ENCODE measurements at regions not wholly inside any gene's neighbourhood (a gene's known extent, or its start where the extent isn't known, plus 50 kb on each side); places are given as distances from the start of the nearest gene placed in this dataset.

- intact Hi-C loops (cut with DNase I), result no loop called here
- peak; percentile 46 for DNase-seq (ENCODE audit: low spot score)
Measured at GRCh38 chr11:134761386-134761785, 349.3 kb upstream of the B3GAT1 start.

DNA sequence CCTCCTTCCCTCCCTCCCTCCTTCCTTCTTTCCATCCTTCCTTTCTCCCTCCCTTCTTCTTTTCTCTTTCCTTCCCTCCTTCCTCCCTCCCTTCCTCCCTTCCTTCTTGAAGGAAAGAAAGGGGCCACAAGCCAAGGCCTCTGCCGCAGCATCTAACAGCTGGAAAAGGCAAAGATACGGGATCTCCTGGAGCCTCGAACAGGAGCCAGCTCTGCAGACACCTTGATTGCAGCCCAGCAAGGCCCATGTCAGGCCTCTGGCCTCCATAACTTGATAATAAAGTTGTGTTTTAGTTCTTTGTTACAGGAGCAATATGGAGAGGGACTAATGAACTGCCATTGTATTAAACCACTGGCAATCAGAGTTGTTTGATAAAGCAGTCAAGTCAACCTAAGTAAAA lies 348.9 kb upstream of the B3GAT1 start:
- intact Hi-C loops (cut with DNase I), result no loop called here
- DNase-seq (ENCODE audit: low spot score), result peak; percentile 55

GRCh38 chr11:134760299-134760698 lies 348.3 kb upstream of the B3GAT1 start:
- intact Hi-C loops (cut with DNase I), result no loop called here

DNA sequence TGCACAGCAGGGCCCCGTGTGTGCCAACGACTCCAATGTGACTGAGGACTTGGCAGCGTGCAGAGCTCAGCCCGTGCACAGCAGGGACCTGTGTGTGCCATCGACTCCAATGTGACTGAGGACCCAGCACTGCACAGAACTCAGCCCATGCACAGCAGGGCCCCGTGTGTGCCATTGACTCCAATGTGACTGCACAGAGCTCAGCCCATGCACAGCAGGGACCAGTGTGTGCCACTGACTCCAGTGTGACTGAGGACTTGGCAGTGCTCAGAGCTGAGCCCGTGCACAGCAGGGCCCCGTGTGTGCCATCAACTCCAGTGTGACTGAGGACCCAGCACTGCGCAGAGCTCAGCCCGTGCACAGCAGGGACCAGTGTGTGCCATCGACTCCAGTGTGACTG lies 347.8 kb upstream of the B3GAT1 start:
- DNase-seq (ENCODE audit: low spot score), result no peak

More at GRCh38 chr11:134760299-134760698, 348.3 kb upstream of the B3GAT1 start:
- no peak for DNase-seq (ENCODE audit: low spot score)

DNA sequence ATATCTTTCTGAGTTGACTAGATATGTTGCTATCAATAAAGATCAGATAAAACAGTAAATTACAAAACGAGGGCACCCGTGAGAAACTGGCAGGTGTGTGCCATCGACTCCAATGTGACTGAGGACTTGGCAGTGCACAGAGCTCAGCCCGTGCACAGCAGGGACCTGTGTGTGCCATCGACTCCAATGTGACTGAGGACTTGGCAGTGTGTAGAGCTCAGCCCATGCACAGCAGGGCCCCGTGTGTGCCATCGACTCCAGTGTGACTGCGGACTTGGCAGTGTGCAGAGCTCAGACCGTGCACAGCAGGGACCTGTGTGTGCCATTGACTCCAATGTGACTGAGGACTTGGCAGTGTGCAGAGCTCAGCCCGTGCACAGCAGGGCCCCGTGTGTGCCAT lies 347.2 kb upstream of the B3GAT1 start:
- DNase-seq (ENCODE audit: low spot score), result no peak
- intact Hi-C loops (cut with DNase I), result no loop called here

More for the DNA sequence above, 347.8 kb upstream of the B3GAT1 start:
- intact Hi-C loops (cut with DNase I), result no loop called here

DNA sequence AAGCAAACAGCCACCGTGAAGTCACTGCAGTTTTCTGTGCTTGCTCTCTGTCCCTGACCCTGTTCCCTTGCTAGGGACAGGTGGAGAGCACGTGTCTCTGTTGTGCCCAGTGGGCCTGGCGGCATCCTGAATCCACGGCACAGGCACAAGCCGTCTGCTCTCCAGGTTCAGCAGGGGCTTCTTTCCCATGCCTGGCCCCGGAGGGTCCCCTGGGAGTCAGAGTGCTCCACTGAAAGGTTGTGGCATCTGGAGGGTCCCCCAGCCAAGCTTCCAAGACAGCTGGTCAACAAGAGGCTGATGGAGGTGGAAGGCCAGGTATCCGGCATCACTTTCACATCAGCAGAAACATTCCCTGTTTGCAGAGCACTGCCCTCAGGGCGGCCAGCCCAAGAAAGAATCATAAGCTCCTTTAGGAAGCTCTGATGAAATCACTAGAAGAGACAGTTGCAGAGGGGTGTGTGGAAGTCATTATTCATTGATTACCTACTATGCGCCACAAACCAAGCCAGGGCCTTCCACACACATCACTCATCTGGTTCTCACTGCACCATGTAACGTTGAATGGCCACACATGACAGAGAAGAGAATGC lies 346.4 kb upstream of the B3GAT1 start:
- peak; percentile 29 for DNase-seq (ENCODE audit: low spot score)
- intact Hi-C loops (cut with DNase I), result no loop called here

GRCh38 chr11:134757633-134758032 lies 345.6 kb upstream of the B3GAT1 start:
- DNase-seq (ENCODE audit: low spot score), result no peak
- intact Hi-C loops (cut with DNase I), result no loop called here

- DNase-seq (ENCODE audit: low spot score), result no peak
Measured at GRCh38 chr11:134756811-134757540, 344.9 kb upstream of the B3GAT1 start.

GRCh38 chr11:134755535-134755934 lies 343.5 kb upstream of the B3GAT1 start:
- DNase-seq (ENCODE audit: low spot score), result no peak
- intact Hi-C loops (cut with DNase I), result no loop called here

More at GRCh38 chr11:134756811-134757540, 344.9 kb upstream of the B3GAT1 start:
- intact Hi-C loops (cut with DNase I), result no loop called here

DNA sequence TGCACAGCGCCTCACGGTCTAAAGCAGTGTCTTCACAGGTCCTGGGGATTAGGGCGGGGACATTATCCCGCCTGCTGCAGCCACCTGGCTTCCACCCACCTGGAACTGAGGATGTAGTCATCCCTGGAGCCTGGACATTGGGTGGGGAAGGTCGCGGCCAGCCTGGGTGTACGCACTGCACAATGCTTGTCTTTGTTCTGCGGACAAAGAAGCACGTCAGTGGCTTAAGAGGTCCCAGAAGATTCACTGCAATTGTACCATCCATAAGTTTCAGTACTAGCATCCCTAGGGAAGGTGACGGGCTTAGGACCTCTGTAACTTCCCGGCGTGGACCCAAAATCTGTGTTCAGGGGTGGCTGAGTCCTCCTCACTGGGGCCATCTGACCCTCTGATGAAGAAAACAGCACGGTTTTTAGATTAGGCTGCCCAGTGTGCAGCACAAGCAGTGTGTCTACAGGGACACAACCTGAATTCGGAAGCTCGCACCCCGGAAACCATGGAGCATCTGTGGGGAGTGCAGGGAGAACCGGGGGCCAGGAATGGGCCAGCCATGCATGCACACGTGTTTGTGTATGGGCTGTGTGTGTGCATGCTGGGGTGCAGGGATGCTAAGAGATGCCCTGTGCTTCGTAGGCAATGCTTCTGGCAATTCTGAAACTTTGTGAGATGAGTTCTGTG lies 342.6 kb upstream of the B3GAT1 start:
- intact Hi-C loops (cut with DNase I), result no loop called here
- no peak for DNase-seq (ENCODE audit: low spot score)

- DNase-seq (ENCODE audit: low spot score), result no peak
- intact Hi-C loops (cut with DNase I), result no loop called here
Measured at GRCh38 chr11:134753771-134754520, 341.9 kb upstream of the B3GAT1 start.

DNA sequence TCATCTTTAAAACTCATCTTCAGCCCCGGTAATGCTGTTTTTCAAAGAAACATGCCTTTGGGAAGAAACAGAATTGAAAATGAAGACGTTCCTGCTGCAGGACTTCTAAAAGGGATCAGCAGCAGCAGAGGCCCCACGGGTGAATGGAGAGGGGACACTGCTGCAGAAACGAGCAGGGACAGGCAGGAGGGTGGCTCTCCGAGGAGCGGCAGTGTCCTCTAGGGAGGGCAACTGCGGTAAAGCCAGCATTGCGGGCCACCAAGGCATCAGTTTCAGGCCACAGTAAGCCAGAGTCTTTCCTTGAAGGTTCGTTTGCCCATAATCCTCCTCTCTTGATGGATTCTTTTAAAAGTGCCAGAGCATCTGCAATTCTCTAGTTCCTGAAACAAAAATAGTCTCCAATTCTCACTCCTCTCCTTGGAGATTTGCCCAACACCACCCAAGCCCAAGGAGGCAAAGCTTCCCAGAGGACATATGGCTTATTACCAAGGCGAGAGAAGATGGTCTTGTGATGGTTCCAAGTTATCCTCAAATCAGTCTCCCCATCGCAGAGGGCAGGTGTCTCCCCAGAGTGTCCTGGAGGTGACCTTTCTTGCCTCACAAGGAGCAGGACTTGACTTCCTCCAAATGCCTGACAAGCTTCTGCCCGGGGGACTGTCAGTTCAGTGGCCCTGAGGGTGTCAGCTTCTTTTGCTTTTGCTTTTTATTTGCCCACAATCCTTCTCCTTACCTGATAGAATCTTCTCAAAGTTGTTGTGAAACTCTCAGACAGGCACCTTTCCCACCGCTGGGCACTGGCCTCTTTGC lies 341.1 kb upstream of the B3GAT1 start:
- intact Hi-C loops (cut with DNase I), result no loop called here
- no peak for DNase-seq (ENCODE audit: low spot score)

DNA sequence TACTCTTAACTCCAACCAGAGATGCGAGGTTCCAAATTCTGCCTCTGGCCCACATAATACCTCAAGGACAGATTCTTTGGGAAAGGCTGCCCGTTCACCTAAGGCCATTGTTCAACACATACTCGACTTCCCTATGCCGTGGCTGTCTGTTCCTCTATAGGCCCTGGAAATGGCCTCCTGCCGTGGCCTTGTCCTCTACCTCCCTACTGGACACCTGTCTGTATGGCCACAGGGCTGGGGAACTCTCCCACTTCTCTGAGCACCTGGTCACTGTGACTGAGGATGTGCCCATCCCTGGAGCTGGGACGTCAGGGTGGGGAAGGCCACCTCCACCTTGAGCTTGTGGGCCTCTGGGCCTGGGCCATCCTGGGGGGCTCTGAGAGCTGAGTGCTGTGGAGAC lies 340.5 kb upstream of the B3GAT1 start:
- intact Hi-C loops (cut with DNase I), result no loop called here
- no peak for DNase-seq (ENCODE audit: low spot score)

- no peak for DNase-seq (ENCODE audit: low spot score)
Measured at GRCh38 chr11:134751766-134752165, 339.7 kb upstream of the B3GAT1 start.

DNA sequence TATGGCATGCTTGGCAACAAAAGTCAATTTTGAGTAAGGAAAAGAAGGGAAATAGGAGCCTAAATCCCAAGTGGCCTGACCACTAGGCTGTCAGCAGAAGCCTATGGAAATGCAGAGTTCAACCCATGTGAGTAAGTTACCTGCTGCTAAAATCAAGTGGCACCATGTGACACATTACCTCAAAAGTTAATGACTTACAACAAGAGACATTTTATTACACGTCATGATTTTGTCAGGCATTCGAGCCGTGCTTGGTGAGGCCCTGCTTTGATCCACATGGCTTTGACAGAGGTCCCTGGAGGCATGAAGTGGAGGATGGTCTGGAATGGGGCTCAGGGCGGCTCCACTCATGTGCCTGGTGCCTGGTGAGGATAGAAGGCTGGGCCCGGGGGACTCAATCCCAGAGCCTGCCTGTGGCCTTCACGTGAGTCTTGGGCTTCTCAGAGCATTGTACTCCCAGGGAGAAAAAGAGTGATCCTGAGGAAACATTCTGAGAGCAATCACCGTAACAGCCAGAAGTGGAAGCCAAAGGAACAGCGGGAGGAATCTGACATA lies 339.1 kb upstream of the B3GAT1 start:
- peak; percentile 43 for DNase-seq (ENCODE audit: low spot score)
- intact Hi-C loops (cut with DNase I), result no loop called here

More at GRCh38 chr11:134751766-134752165, 339.7 kb upstream of the B3GAT1 start:
- intact Hi-C loops (cut with DNase I), result no loop called here

GRCh38 chr11:134750619-134751018 lies 338.6 kb upstream of the B3GAT1 start:
- DNase-seq (ENCODE audit: low spot score), result no peak
- intact Hi-C loops (cut with DNase I), result no loop called here

DNA sequence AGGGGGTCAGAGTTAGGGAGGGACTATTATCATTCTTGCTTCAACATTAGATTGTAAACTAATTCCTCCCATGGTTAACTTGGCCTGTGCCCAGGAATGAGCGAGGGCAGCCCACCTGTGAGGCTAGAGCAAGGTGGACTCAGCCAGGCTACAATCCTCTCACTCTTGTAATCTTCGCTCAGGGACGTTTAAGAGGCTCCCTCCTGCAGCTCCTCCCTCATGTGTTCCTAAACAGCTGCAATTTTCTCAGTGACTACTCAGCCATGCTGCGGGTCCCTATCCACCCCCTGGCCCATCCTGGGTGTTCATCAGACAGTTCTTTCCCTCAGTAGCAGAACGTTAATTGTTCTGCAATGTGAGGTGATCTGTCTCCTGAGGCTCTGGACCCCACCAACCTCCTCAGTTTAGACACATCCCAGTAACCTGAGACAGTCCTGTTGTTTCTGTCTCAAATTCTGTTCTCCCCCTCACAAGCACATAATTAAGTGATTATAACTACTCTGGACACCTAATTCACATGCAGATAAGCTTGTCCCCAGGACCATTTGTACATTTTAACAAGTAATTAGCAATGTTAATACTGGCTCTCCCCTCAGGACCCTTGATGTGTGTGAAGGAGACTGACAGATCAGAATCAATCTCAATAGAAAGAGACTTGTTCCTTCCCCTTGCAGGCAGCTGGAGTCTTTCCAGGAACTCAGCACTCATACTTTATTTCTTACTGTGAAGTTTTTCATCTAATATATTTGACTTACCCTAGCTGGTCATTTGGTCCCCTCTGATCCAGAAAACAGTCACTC lies 337.2 kb upstream of the B3GAT1 start:
- intact Hi-C loops (cut with DNase I), result no loop called here

DNA sequence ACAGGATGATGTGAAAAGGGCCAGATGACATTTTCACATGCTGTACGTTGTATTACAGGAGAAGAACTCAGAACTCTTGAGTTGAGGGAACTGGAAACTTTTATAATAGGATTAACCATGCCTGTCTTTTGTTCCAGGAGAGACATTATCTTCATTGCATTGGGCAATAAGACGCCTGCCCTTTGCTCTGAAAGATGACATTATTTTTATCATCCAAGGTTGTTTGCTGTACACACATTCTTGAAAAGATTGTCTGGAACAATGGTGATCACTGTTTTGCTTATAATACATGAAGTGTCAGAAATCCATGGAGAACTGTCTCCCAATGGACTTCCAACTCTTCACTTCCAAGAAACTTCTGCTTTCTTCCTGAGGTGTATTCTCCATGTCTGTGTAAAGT lies 334.6 kb upstream of the B3GAT1 start:
- intact Hi-C loops (cut with DNase I), result no loop called here
- no peak for DNase-seq (ENCODE audit: low spot score)

More for the DNA sequence above, 337.2 kb upstream of the B3GAT1 start:
- peak; percentile 47 for DNase-seq (ENCODE audit: low spot score)

Measured in cardiac septum (tissue), 1 donor.